ENCODE measurements at regions not wholly inside any gene's neighbourhood (a gene's known extent, or its start where the extent isn't known, plus 50 kb on each side); places are given as distances from the start of the nearest gene placed in this dataset.
"Not testable (repeated sequence)": the region's sequence is repeated elsewhere in the genome, so short reads cannot be mapped to it uniquely, and the experiment has no call there.

- DNase-seq = peak in 1 of 5 donors; percentile 82
Measured at GRCh38 chr12:66776974-66777373, 98.1 kb upstream of the GRIP1 start.

- DNase-seq = no peak
Measured at GRCh38 chr12:66779466-66779865, 100.6 kb upstream of the GRIP1 start.

- DNase-seq = no peak
Measured at GRCh38 chr12:66786531-66787308, 107.8 kb upstream of the GRIP1 start.

- no peak for DNase-seq
Measured at GRCh38 chr12:66799551-66799950, 120.7 kb upstream of the GRIP1 start.

GRCh38 chr12:66800046-66800445 is 121.2 kb upstream of the GRIP1 start:
- no peak for DNase-seq

- DNase-seq = no peak
Measured at GRCh38 chr12:66803930-66804329, 125.1 kb upstream of the GRIP1 start.

GRCh38 chr12:66804563-66804974 is 125.7 kb upstream of the GRIP1 start:
- DNase-seq = no peak

- no peak for DNase-seq
Measured at GRCh38 chr12:66808606-66809005, 129.7 kb upstream of the GRIP1 start.

GRCh38 chr12:66813137-66813892 is 134.4 kb upstream of the GRIP1 start:
- no peak for DNase-seq

- no peak for DNase-seq
Measured at GRCh38 chr12:66819587-66819986, 140.7 kb upstream of the GRIP1 start.

- no peak for DNase-seq
Measured at GRCh38 chr12:66822961-66823360, 144.1 kb upstream of the GRIP1 start.

- no peak for DNase-seq
Measured at GRCh38 chr12:66823857-66824570, 145.1 kb upstream of the GRIP1 start.

- DNase-seq = not testable (repeated sequence)
Measured at GRCh38 chr12:66825921-66826320, 147.0 kb upstream of the GRIP1 start.

- DNase-seq = peak in 1 of 5 donors; percentile 1
Measured at GRCh38 chr12:66829660-66830325, 150.9 kb upstream of the GRIP1 start.

- DNase-seq = no peak
Measured at GRCh38 chr12:66831495-66831894, 152.6 kb upstream of the GRIP1 start.

- DNase-seq = no peak
Measured at GRCh38 chr12:66832997-66833396, 154.1 kb upstream of the GRIP1 start.

- DNase-seq = no peak
Measured at GRCh38 chr12:66836623-66837310, 157.9 kb upstream of the GRIP1 start.

- DNase-seq = no peak
Measured at GRCh38 chr12:66837311-66837627, 158.4 kb upstream of the GRIP1 start.

GRCh38 chr12:66838366-66838765 is 159.5 kb upstream of the GRIP1 start:
- no peak for DNase-seq

GRCh38 chr12:66848967-66849366 is 170.1 kb upstream of the GRIP1 start:
- DNase-seq = no peak

GRCh38 chr12:66851134-66851533 is 172.3 kb upstream of the GRIP1 start:
- no peak for DNase-seq

- no peak for DNase-seq
Measured at GRCh38 chr12:66852091-66852490, 173.2 kb upstream of the GRIP1 start.

GRCh38 chr12:66852765-66853164 is 173.9 kb upstream of the GRIP1 start:
- no peak for DNase-seq
